NCI-H146 treated with DMSO at 0.1 percent for 48 hours (cell line): ENCODE measurements at regions not wholly inside any gene's neighbourhood (a gene's known extent, or its start where the extent isn't known, plus 50 kb on each side); places are given as distances from the start of the nearest gene placed in this dataset.
"Not testable (repeated sequence)": the region's sequence is repeated elsewhere in the genome, so short reads cannot be mapped to it uniquely, and the experiment has no call there.

ENCODE experiments used
- DNase-seq: peaks from one replicate; lab custom pipeline; 2025; ENCODE audit not compliant: unreplicated experiment; lab: John Stamatoyannopoulos, UW

- no peak for DNase-seq
Observed at GRCh38 chr6:85285934-85286333, 163.9 kb upstream of the NT5E start.

GRCh38 chr6:85285114-85285513 lies 164.8 kb upstream of the NT5E start:
- no peak for DNase-seq

GRCh38 chr6:85283436-85283835 lies 166.4 kb upstream of the NT5E start:
- no peak for DNase-seq

GRCh38 chr6:85278466-85279035 lies 171.3 kb upstream of the NT5E start:
- no peak for DNase-seq

GRCh38 chr6:85276026-85276425 lies 173.9 kb upstream of the NT5E start:
- not testable (repeated sequence) for DNase-seq

- DNase-seq, result no peak
Observed at GRCh38 chr6:85275338-85275985, 174.4 kb upstream of the NT5E start.

GRCh38 chr6:85273870-85274269 lies 176.0 kb upstream of the NT5E start:
- DNase-seq, result no peak

GRCh38 chr6:85273046-85273445 lies 176.8 kb upstream of the NT5E start:
- DNase-seq, result no peak

GRCh38 chr6:85272592-85272991 lies 177.3 kb upstream of the NT5E start:
- no peak for DNase-seq

- no peak for DNase-seq
Observed at GRCh38 chr6:85262621-85263020, 187.3 kb upstream of the NT5E start.

GRCh38 chr6:85261271-85261670 lies 188.6 kb upstream of the NT5E start:
- DNase-seq, result no peak

GRCh38 chr6:85255661-85256060 lies 194.2 kb upstream of the NT5E start:
- no peak for DNase-seq

- no peak for DNase-seq
Observed at GRCh38 chr6:85252552-85252951, 197.3 kb upstream of the NT5E start.

GRCh38 chr6:85252085-85252484 lies 197.8 kb upstream of the NT5E start:
- DNase-seq, result no peak

- no peak for DNase-seq
Observed at GRCh38 chr6:85251300-85251699, 198.6 kb upstream of the NT5E start.

- no peak for DNase-seq
Observed at GRCh38 chr6:85250586-85251220, 199.2 kb upstream of the NT5E start.

GRCh38 chr6:85245004-85245403 lies 204.9 kb upstream of the NT5E start:
- no peak for DNase-seq

- DNase-seq, result no peak
Observed at GRCh38 chr6:85241498-85242052, 208.3 kb upstream of the NT5E start.

GRCh38 chr6:85240787-85241385 lies 209.0 kb upstream of the NT5E start:
- no peak for DNase-seq

- no peak for DNase-seq
Observed at GRCh38 chr6:85237478-85237877, 212.4 kb upstream of the NT5E start.

GRCh38 chr6:85236636-85237035 lies 213.2 kb upstream of the NT5E start:
- no peak for DNase-seq

GRCh38 chr6:85227345-85227744 lies 222.5 kb upstream of the NT5E start:
- DNase-seq, result not testable (repeated sequence)
